ENCODE measurements at regions not wholly inside any gene's neighbourhood (a gene's known extent, or its start where the extent isn't known, plus 50 kb on each side); places are given as distances from the start of the nearest gene placed in this dataset.

- TF ChIP-seq CTCF (IDR thresholded peaks at IDR 0.05) (no peak), ZFX (IDR thresholded peaks at IDR 0.05; ENCODE audit: borderline replicate concordance) (no peak)
Measured at GRCh38 chr15:81608309-81608829, 234.4 kb upstream of the TMC3 start.
